HG02759 (cell line): ENCODE measurements at regions not wholly inside any gene's neighbourhood (a gene's known extent, or its start where the extent isn't known, plus 50 kb on each side); places are given as distances from the start of the nearest gene placed in this dataset.

Experiments
- ATAC-seq: cut with Tn5 transposase; IDR thresholded peaks from one replicate; pipeline ENCODE4 v1.9.1; 2021; ENCODE audit warnings: mild to moderate bottlenecking, moderate library complexity; ENCODE audit not compliant: unreplicated experiment

GRCh38 chr12:85504164-85504563 is 224.1 kb downstream of the ALX1 start:
- ATAC-seq, result no peak

GRCh38 chr12:85504624-85505023 is 224.6 kb downstream of the ALX1 start:
- ATAC-seq, result no peak

- ATAC-seq, result no peak
These were observed 227.4 kb downstream of the ALX1 start for GRCh38 chr12:85507456-85507855.

- peak; percentile 34 for ATAC-seq
These were observed 229.2 kb downstream of the ALX1 start for GRCh38 chr12:85509081-85509856.

GRCh38 chr12:85509857-85510256 is 229.8 kb downstream of the ALX1 start:
- peak; percentile 98 for ATAC-seq

GRCh38 chr12:85516039-85516438 is 236.0 kb downstream of the ALX1 start:
- no peak for ATAC-seq

GRCh38 chr12:85516667-85517325 is 236.8 kb downstream of the ALX1 start:
- no peak for ATAC-seq

GRCh38 chr12:85519163-85519562 is 239.1 kb downstream of the ALX1 start:
- ATAC-seq, result no peak

- ATAC-seq, result no peak
These were observed 243.2 kb downstream of the ALX1 start for GRCh38 chr12:85523197-85523596.

GRCh38 chr12:85527192-85527591 is 247.2 kb downstream of the ALX1 start:
- peak; percentile 66 for ATAC-seq

- ATAC-seq, result no peak
These were observed 249.9 kb downstream of the ALX1 start for GRCh38 chr12:85529896-85530295.

GRCh38 chr12:85530456-85530855 is 250.4 kb downstream of the ALX1 start:
- ATAC-seq, result no peak

- ATAC-seq, result peak; percentile 91
These were observed 251.3 kb downstream of the ALX1 start for GRCh38 chr12:85531341-85531740.

- no peak for ATAC-seq
These were observed 269.6 kb downstream of the ALX1 start for GRCh38 chr12:85549640-85550039.

GRCh38 chr12:85550924-85551323 is 270.9 kb downstream of the ALX1 start:
- ATAC-seq, result no peak

GRCh38 chr12:85552461-85552860 is 272.4 kb downstream of the ALX1 start:
- ATAC-seq, result no peak

- ATAC-seq, result no peak
These were observed 277.8 kb downstream of the ALX1 start for GRCh38 chr12:85557850-85558249.

- ATAC-seq, result no peak
These were observed 277.5 kb downstream of the RASSF9 start for GRCh38 chr12:85558684-85559083.

GRCh38 chr12:85559127-85559526 is 277.1 kb downstream of the RASSF9 start:
- no peak for ATAC-seq

GRCh38 chr12:85559536-85559935 is 276.7 kb downstream of the RASSF9 start:
- no peak for ATAC-seq

GRCh38 chr12:85562765-85563164 is 273.4 kb downstream of the RASSF9 start:
- ATAC-seq, result no peak

GRCh38 chr12:85564786-85565185 is 271.4 kb downstream of the RASSF9 start:
- no peak for ATAC-seq
